Heart right ventricle (tissue), 16 donors: ENCODE measurements at regions not wholly inside any gene's neighbourhood (a gene's known extent, or its start where the extent isn't known, plus 50 kb on each side); places are given as distances from the start of the nearest gene placed in this dataset.

Experiments
- ATAC-seq, 8 donors: fragments of 200-7000 bp; cut with Tn5 transposase; one replicate each; pipeline ENCODE4 v1.9.1; 2020; ENCODE audit warnings: mild to moderate bottlenecking in 8 of 8, moderate library complexity in 8 of 8, moderate number of reproducible peaks in 1 of 8
- DNase-seq, 2 donors: peaks; one replicate each; pipeline ENCODE4 v3.0.0-alpha.2; 2020
- H3K27ac ChIP-seq, 10 donors: fragments of 200-600 bp; sonication (generic) in 2 of 10; one replicate each; pipeline versions ENCODE4 v1.5.0 to v1.8.0; 2020 to 2022; ENCODE audit warnings: mild to moderate bottlenecking in 3 of 10
- H3K27me3 ChIP-seq, 7 donors: fragments of 200-600 bp; one replicate each; pipeline ENCODE4 v1.8.0; 2021 to 2022; ENCODE audit warnings: mild to moderate bottlenecking in 2 of 7
- H3K36me3 ChIP-seq, 9 donors: fragments of 200-600 bp; sonication (generic) in 1 of 9; one replicate each; pipeline versions ENCODE4 v1.5.0 to v1.8.0; 2020 to 2022; ENCODE audit warnings: mild to moderate bottlenecking in 2 of 9
- H3K4me1 ChIP-seq, 9 donors: fragments of 200-600 bp; sonication (generic) in 1 of 9; one replicate each; pipeline versions ENCODE4 v1.5.0 to v1.8.0; 2020 to 2022; ENCODE audit warnings: mild to moderate bottlenecking in 4 of 9
- H3K4me3 ChIP-seq, 10 donors: fragments of 200-600 bp; sonication (generic) in 2 of 10; one replicate each; pipeline versions ENCODE4 v1.5.0 to v1.8.0; 2020 to 2022; ENCODE audit warnings: mild to moderate bottlenecking in 7 of 10, moderate library complexity in 2 of 10
- H3K9me3 ChIP-seq, 11 donors: fragments of 200-600 bp in 10 of 11; sonication (generic) in 2 of 11; one replicate each; pipeline versions ENCODE4 v1.5.0 to v1.8.0; 2013 to 2022; ENCODE audit warnings: mild to moderate bottlenecking in 2 of 11, control low read depth in 1 of 11, moderate library complexity in 1 of 11
- CTCF ChIP-seq, 9 donors: fragments of 200-600 bp; sonication (generic) in 2 of 9; IDR thresholded peaks; one replicate each; pipeline versions ENCODE4 v1.5.0 to v1.8.0; 2021 to 2022; ENCODE audit warnings: antibody characterized with exemption in 9 of 9, mild to moderate bottlenecking in 5 of 9, moderate library complexity in 1 of 9
- WGBS, 2 donors: extraction: QIAGEN DNeasy Blood & Tissue Kit; methylation state at CpG; one replicate each; pipeline ENCODE4 v1.1.7; 2013; ENCODE audit warnings: inconsistent platforms in 1 of 2; 5-methylcytosine and 5-hydroxymethylcytosine counted together
- intact Hi-C, 10 donors: fragments of 100-400 bp; cut with DNase I; formaldehyde crosslinking; loops; one replicate each; pipeline versions ENCODE4 v1.11.1 to v1.14.2; 2022
- donor health status: Arrhythmogenic right ventricular cardiomyopathy.
- donor health status: ischemic (EF 13 %, LVEDD 7.1; RV severe dilation, severe dysfunction).
- donor health status: healthy with polysubstance abuse.
- donor health status: DM: no; HTN: yes; CAD: no.
- donor health status: DM: no; HTN: no; CAD: no.
- donor health status: ischemic (EF 25% LVEDD 6.9; RV normal size, moderate dysfunction).
- donor health status: ischemic (EF 25% LVEDD 5.7; RV mildly dilated, moderate dysfunction).
- donor health status: healthy.
- donor health status: DM: yes; HTN: yes; CAD: no.
- donor health status: Ischemic cardiomyopathy.
- donor health status: ischemic (EF 35%, LVEDD 5.7; RV mildly dilated, moderate dysfunction).
- donor health status: nonischemic (EF 11% LVEDD 7.7; RV severe dilation, severe dysfunction).
- donor health status: DM: yes; HTN: yes; CAD: no.
- donor health status: PGD.
- donor health status: ischemic (EF 29% LVEDD 5.4; RV normal size, mild dysfunction).
- donor health status: nonischemic (EF 23%, LVEDD 6.1; RV moderate dilation, normal function).

DNA sequence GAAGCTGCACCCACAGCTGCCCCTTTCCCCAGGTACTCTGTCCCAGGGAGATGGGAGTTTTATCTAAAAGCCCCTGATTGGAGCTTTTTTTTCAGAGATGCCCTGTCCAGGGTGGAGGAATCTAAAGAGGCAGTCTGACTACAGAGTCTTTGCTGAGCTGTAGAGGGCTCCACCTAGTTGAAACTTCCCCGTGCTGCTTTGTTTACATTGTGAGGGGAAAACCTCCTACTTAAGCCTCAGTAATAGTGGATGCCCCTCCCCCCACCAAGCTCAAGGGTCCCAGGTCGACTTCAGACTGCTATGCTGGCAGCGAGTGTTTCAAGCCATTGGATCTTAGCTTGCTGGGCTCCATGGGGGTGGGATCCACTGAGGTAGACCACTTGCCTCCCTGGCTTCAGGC, 470.1 kb upstream of the LARGE1 start:
- H3K9me3 ChIP-seq, result peaks cover 0 to 43% (median 0%) of the 10 kb centered on the region in 11 donors
- H3K27me3 ChIP-seq, result no peaks in the 10 kb centered on the region
- no peak overlapping the region for H3K27ac ChIP-seq
- no peaks in the 10 kb centered on the region for H3K36me3 ChIP-seq
- ATAC-seq, result no peak
- no peak overlapping the region for H3K4me3 ChIP-seq
- 55 to 65% methylated on average over 3 of the region's 3 CpGs for WGBS, 2 donors
- no peaks in the 10 kb centered on the region for H3K4me1 ChIP-seq
- no peak for DNase-seq
- intact Hi-C loops, result no loop called here
- no peak for TF ChIP-seq CTCF (IDR thresholded peaks at IDR 0.05)

DNA sequence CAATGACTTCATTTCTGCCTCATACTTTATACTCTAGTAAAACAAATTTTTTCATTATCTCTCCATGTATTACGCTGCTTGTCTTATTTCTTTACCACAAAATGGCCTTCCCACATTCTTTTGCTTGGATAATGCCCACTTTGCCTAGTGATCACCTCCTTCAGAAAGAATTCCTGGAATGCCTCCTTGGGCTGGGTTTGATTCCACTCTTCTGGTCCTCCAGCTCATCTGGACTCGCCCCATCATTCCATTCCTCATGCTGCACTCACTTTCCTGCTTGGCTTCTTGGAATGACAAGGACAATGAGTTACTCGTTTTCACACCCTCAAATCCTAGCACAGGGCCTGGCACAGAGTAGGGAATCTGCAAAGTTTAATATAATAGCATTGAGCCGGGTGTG, 475.1 kb upstream of the LARGE1 start:
- ATAC-seq, result no peak
- no peak for DNase-seq
- H3K36me3 ChIP-seq, result no peaks in the 10 kb centered on the region
- H3K27ac ChIP-seq, result no peak overlapping the region
- no peak overlapping the region for H3K4me3 ChIP-seq
- H3K4me1 ChIP-seq, result no peaks in the 10 kb centered on the region
- no peaks in the 10 kb centered on the region for H3K27me3 ChIP-seq
- TF ChIP-seq CTCF (IDR thresholded peaks at IDR 0.05), result no peak
- WGBS, 2 donors, result 60% methylated on average over 4 of the region's 4 CpGs
- peaks cover 0 to 32% (median 0%) of the 10 kb centered on the region in 11 donors for H3K9me3 ChIP-seq
- intact Hi-C loops, result no loop called here

GRCh38 chr22:34403667-34404066, 483.4 kb upstream of the LARGE1 start:
- Histone ChIP-seq H3K9me3 (peaks cover 0 to 5% (median 0%) of the 10 kb centered on the region in 11 donors), H3K27ac (no peak overlapping the region), H3K4me3 (no peak overlapping the region), H3K36me3 (no peaks in the 10 kb centered on the region), H3K4me1 (no peaks in the 10 kb centered on the region), H3K27me3 (peaks cover 0 to 12% (median 0%) of the 10 kb centered on the region in 7 donors)
- 76 to 81% methylated on average over 2 of the region's 2 CpGs for WGBS, 2 donors
- TF ChIP-seq CTCF (IDR thresholded peaks at IDR 0.05), result no peak
- no peak for ATAC-seq
- intact Hi-C loops, result no loop called here
- DNase-seq, result no peak

DNA sequence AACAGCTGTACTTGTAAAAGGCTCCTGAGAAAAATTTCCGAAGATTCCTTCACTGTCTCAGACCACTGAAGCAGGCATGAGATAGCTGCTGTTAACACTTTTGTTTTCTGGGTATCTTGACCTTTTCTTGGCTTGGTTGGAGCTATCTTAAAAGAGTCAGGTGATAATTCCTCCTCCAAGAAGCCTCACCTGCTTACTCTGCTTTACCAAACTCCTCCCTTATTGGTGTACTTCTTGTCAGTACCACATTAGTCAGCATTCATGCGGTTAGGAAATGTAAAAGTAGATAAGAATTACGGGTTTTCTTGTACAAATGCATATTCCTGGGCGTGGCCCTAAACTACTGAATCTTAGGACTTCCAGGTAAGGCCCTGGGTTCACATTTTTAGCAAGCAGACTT, 489.8 kb upstream of the LARGE1 start:
- no peak overlapping the region for H3K4me3 ChIP-seq
- no peak overlapping the region for H3K27ac ChIP-seq
- H3K9me3 ChIP-seq, result no peaks in the 10 kb centered on the region
- no peak for TF ChIP-seq CTCF (IDR thresholded peaks at IDR 0.05)
- intact Hi-C loops, result loop anchor here in 6 of 10 donors (10.0 kb wide), 3 partner anchors 615 to 745 kb away; no protein-coding TSS in a partner anchor
- H3K27me3 ChIP-seq, result peaks cover 0 to 29% (median 0%) of the 10 kb centered on the region in 7 donors
- DNase-seq (no peak), ATAC-seq (no peak)
- 42 to 55% methylated on average over 4 of the region's 4 CpGs for WGBS, 2 donors
- no peaks in the 10 kb centered on the region for H3K36me3 ChIP-seq
- H3K4me1 ChIP-seq, result no peaks in the 10 kb centered on the region
